HepG2 (cell line): ENCODE measurements at regions not wholly inside any gene's neighbourhood (a gene's known extent, or its start where the extent isn't known, plus 50 kb on each side); places are given as distances from the start of the nearest gene placed in this dataset.

Source experiments
- ATAC-seq: fragments of 200-7000 bp; cut with Tn5 transposase; 3 replicates; pipeline ENCODE4 v1.9.1; 2020; ENCODE audit warnings: mild to moderate bottlenecking, moderate library complexity
- BruUV-seq: library from RNA; stranded (reverse); fragments of 400-500 nt; replicated peaks from 2 replicates; lab custom pipeline; 2021; lab: Mats Ljungman, UMichigan
- CTCF ChIA-PET: fragments of 300-600 bp; formaldehyde crosslinking; extraction: SDS; loops from one replicate; lab custom pipeline; 2021; ENCODE audit warnings: low total read pairs, inconsistent platforms, low intra/inter-chr PET ratio; lab: Yijun Ruan, JAX
- POLR2A ChIA-PET: fragments of 350-600 bp; sonication (Branson Sonifier 250); formaldehyde crosslinking; loops from one replicate; lab custom pipeline; 2020; ENCODE audit warnings: antibody characterized with exemption, inconsistent platforms; lab: Yijun Ruan, JAX
- DNase-seq: peaks from one replicate; pipeline ENCODE4 v3.0.0-alpha.2; 2015; ENCODE audit warnings: low spot score
- FAIRE-seq: peaks from 3 replicates; lab custom pipeline; 2011; peaks lifted over from hg19 to GRCh38; lab: Jason Lieb, UNC
- H2AFZ ChIP-seq: one replicate; pipeline ENCODE4 v1.6.1; 2011; ENCODE audit warnings: low read length, inconsistent platforms
- H3K27ac ChIP-seq: fragments of 300-600 bp; 3 replicates; pipeline ENCODE4 v1.8.0; 2011; ENCODE audit warnings: mixed run types, mild to moderate bottlenecking, mixed read lengths, low read length, inconsistent platforms; ENCODE audit not compliant: insufficient read depth; ENCODE audit errors: extremely low read length
- H3K27me3 ChIP-seq, 2 experiments: fragments of 200-600 bp in 1 of 2; 2 replicates in 1 of 2; 3 replicates in 1 of 2; pipeline versions ENCODE4 v1.6.0 to v1.8.0; 2011; ENCODE audit warnings: low read length in 2 of 2, mild to moderate bottlenecking in 2 of 2, moderate library complexity in 2 of 2, inconsistent platforms in 1 of 2; ENCODE audit not compliant: insufficient read depth in 2 of 2, control insufficient read depth in 1 of 2
- H3K36me3 ChIP-seq, 2 experiments: fragments of 200-600 bp in 1 of 2; replicated peaks in 1 of 2; 2 replicates in 1 of 2; 3 replicates in 1 of 2; pipeline versions ENCODE4 v1.5.1 to v1.8.0; 2011; ENCODE audit warnings: low read length in 2 of 2, inconsistent platforms in 1 of 2; ENCODE audit not compliant: insufficient read depth in 2 of 2, control insufficient read depth in 1 of 2
- H3K4me1 ChIP-seq: 2 replicates; pipeline ENCODE4 v1.5.1; 2012; ENCODE audit warnings: low read length, inconsistent platforms; ENCODE audit not compliant: insufficient read depth
- H3K4me2 ChIP-seq: 2 replicates; pipeline ENCODE4 v1.6.0; 2011; ENCODE audit warnings: low read depth, low read length, inconsistent platforms
- H3K4me3 ChIP-seq, 3 experiments: fragments of 200-600 bp in 1 of 3; sonication (generic), shearing (Covaris generic) in 1 of 3; replicated peaks in 1 of 3; 2 replicates each; pipeline ENCODE4 v1.5.1; 2011 to 2016; ENCODE audit warnings: low read length in 3 of 3, inconsistent platforms in 2 of 3, low read depth in 2 of 3, mild to moderate bottlenecking in 2 of 3, control low read depth in 1 of 3, mixed read lengths in 1 of 3; ENCODE audit not compliant: insufficient read depth in 1 of 3
- H3K79me2 ChIP-seq: one replicate; pipeline ENCODE4 v1.6.1; 2011; ENCODE audit warnings: low read length, inconsistent platforms; ENCODE audit not compliant: insufficient read depth
- H3K9ac ChIP-seq: 2 replicates; pipeline ENCODE4 v1.6.0; 2011; ENCODE audit warnings: mild to moderate bottlenecking, low read depth, low read length, inconsistent platforms; ENCODE audit not compliant: insufficient read depth
- H3K9me3 ChIP-seq: 2 replicates; pipeline ENCODE4 v1.5.1; 2012; ENCODE audit warnings: mild to moderate bottlenecking, low read length
- H4K20me1 ChIP-seq: 2 replicates; pipeline ENCODE4 v1.6.0; 2011; ENCODE audit warnings: inconsistent platforms, mild to moderate bottlenecking, low read length, moderate library complexity; ENCODE audit not compliant: insufficient read depth
- MAFK ChIP-seq, 2 experiments: IDR thresholded peaks in 1 of 2; conservative IDR thresholded peaks in 1 of 2; 2 replicates each; pipeline ENCODE4 v1.6.1; 2011; ENCODE audit warnings: improper control_type of control experiment in 2 of 2, low read length in 2 of 2
- POLR2AphosphoS5 ChIP-seq: IDR thresholded peaks from 2 replicates; pipeline ENCODE4 v1.6.1; 2012; ENCODE audit warnings: low read depth, low read length
- RAD51 ChIP-seq: fragments of 450-650 bp; IDR thresholded peaks from 2 replicates; pipeline ENCODE4 v1.6.1; 2016; ENCODE audit warnings: borderline replicate concordance
- SSRP1 ChIP-seq: IDR thresholded peaks from 2 replicates; pipeline ENCODE4 v1.6.1; 2016; ENCODE audit warnings: control low read depth
- ZFY ChIP-seq: sonication (generic); formaldehyde crosslinking; IDR thresholded peaks from 2 replicates; pipeline ENCODE4 v1.4.0; 2020; ENCODE audit warnings: missing genetic modification reagents
- ZNF251 ChIP-seq: sonication (generic); formaldehyde crosslinking; IDR thresholded peaks from 2 replicates; pipeline ENCODE4 v1.9.0; 2021; ENCODE audit warnings: mild to moderate bottlenecking, missing genetic modification reagents
- ZNF781 ChIP-seq: sonication (generic); formaldehyde crosslinking; IDR thresholded peaks from 2 replicates; pipeline ENCODE4 v1.5.1; 2020; ENCODE audit warnings: borderline replicate concordance, mild to moderate bottlenecking, missing genetic modification reagents; ENCODE audit errors: not compliant biosample characterization
- ZSCAN20 ChIP-seq: sonication (generic); formaldehyde crosslinking; IDR thresholded peaks from 2 replicates; pipeline ENCODE4 v1.4.0; 2020; ENCODE audit warnings: missing genetic modification reagents, mild to moderate bottlenecking, borderline replicate concordance
- WGBS: methylation state at CpG from one replicate; pipeline ENCODE4 v1.1.6; 2017; ENCODE audit warnings: low lambda C conversion rate; 5-methylcytosine and 5-hydroxymethylcytosine counted together
- in situ Hi-C: cut with HindIII; loops from 2 replicates; pipeline ENCODE4 v1.10.0; 2017; ENCODE audit warnings: low pct_unique_long_range_greater_than_20kb; ENCODE audit not compliant: extremely low pct_ligation_motif_present
- intact Hi-C: fragments of 100-400 bp; cut with micrococcal nuclease; formaldehyde crosslinking; loops from one replicate; pipeline ENCODE4 v1.10.0; 2022; ENCODE audit not compliant: unreplicated experiment
- TF ChIP-seq, protein P1 (sequence below): IDR thresholded peaks from 2 replicates; pipeline ENCODE4 v1.6.1; 2016; ENCODE audit warnings: mild to moderate bottlenecking
- TF ChIP-seq, protein P2 (sequence below): sonication (generic); formaldehyde crosslinking; IDR thresholded peaks from 2 replicates; pipeline ENCODE4 v1.4.0; 2020; ENCODE audit warnings: missing genetic modification reagents, mild to moderate bottlenecking, borderline replicate concordance
- TF ChIP-seq, protein P3 (sequence below): sonication (generic); formaldehyde crosslinking; IDR thresholded peaks from 2 replicates; pipeline ENCODE4 v1.4.0; 2020; ENCODE audit warnings: missing genetic modification reagents

DNA sequence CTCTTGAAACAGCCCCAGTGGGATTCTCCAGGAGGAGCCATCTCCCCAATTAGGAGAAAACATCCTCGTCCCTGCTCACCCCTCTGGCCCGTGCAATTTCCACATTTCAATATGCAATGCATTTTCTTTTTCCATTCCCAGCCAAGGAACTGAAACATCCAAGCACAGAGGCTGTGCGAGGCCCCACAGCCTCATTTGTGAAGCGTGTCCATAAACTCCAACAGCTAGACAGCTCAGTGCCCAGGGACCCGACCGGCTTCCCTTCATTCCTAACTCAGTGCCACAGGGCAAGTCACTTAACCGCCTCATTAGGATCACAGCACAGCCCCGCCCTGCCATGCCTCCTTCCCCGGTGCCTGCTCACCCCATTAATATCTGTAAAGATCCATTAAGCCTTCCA lies 204.2 kb upstream of the IGF1R start:
- no peaks in the 10 kb centered on the region for H3K9me3 ChIP-seq
- no peaks in the 10 kb centered on the region for H3K79me2 ChIP-seq
- intact Hi-C loops = loop anchor here (5.0 kb wide), 3 partner anchors 213 to 613 kb away; no protein-coding TSS in a partner anchor
- no peak for TF ChIP-seq SSRP1 (CRISPR knock-in tag)
- TF ChIP-seq ZNF251 (CRISPR knock-in tag) = no peak
- TF ChIP-seq, protein P1, sequence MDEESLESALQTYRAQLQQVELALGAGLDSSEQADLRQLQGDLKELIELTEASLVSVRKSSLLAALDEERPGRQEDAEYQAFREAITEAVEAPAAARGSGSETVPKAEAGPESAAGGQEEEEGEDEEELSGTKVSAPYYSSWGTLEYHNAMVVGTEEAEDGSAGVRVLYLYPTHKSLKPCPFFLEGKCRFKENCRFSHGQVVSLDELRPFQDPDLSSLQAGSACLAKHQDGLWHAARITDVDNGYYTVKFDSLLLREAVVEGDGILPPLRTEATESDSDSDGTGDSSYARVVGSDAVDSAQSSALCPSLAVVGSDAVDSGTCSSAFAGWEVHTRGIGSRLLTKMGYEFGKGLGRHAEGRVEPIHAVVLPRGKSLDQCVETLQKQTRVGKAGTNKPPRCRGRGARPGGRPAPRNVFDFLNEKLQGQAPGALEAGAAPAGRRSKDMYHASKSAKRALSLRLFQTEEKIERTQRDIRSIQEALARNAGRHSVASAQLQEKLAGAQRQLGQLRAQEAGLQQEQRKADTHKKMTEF (CRISPR knock-in tag) = no peak
- TF ChIP-seq POLR2AphosphoS5 = no peak
- no peak for TF ChIP-seq RAD51
- no peak for TF ChIP-seq ZSCAN20 (CRISPR knock-in tag)
- TF ChIP-seq MAFK (conservative IDR thresholded peaks at IDR 0.05 in 1 of 2, IDR thresholded peaks at IDR 0.05 in 1 of 2; ENCODE audit: low read length in 2 of 2) = no peak
- no peak for TF ChIP-seq ZNF781 (CRISPR knock-in tag)
- TF ChIP-seq, protein P2, sequence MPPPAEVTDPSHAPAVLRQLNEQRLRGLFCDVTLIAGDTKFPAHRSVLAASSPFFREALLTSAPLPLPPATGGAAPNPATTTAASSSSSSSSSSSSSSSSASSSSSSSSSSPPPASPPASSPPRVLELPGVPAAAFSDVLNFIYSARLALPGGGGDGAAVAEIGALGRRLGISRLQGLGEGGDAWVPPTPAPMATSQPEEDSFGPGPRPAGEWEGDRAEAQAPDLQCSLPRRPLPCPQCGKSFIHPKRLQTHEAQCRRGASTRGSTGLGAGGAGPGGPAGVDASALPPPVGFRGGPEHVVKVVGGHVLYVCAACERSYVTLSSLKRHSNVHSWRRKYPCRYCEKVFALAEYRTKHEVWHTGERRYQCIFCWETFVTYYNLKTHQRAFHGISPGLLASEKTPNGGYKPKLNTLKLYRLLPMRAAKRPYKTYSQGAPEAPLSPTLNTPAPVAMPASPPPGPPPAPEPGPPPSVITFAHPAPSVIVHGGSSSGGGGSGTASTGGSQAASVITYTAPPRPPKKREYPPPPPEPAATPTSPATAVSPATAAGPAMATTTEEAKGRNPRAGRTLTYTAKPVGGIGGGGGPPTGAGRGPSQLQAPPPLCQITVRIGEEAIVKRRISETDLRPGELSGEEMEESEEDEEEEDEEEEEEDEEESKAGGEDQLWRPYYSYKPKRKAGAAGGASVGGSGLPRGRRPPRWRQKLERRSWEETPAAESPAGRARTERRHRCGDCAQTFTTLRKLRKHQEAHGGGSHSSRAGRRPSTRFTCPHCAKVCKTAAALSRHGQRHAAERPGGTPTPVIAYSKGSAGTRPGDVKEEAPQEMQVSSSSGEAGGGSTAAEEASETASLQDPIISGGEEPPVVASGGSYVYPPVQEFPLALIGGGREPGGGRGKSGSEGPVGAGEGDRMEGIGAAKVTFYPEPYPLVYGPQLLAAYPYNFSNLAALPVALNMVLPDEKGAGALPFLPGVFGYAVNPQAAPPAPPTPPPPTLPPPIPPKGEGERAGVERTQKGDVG (CRISPR knock-in tag) = no peak
- TF ChIP-seq, protein P3, sequence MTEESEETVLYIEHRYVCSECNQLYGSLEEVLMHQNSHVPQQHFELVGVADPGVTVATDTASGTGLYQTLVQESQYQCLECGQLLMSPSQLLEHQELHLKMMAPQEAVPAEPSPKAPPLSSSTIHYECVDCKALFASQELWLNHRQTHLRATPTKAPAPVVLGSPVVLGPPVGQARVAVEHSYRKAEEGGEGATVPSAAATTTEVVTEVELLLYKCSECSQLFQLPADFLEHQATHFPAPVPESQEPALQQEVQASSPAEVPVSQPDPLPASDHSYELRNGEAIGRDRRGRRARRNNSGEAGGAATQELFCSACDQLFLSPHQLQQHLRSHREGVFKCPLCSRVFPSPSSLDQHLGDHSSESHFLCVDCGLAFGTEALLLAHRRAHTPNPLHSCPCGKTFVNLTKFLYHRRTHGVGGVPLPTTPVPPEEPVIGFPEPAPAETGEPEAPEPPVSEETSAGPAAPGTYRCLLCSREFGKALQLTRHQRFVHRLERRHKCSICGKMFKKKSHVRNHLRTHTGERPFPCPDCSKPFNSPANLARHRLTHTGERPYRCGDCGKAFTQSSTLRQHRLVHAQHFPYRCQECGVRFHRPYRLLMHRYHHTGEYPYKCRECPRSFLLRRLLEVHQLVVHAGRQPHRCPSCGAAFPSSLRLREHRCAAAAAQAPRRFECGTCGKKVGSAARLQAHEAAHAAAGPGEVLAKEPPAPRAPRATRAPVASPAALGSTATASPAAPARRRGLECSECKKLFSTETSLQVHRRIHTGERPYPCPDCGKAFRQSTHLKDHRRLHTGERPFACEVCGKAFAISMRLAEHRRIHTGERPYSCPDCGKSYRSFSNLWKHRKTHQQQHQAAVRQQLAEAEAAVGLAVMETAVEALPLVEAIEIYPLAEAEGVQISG (CRISPR knock-in tag) = no peak
- no peak for TF ChIP-seq ZFY (CRISPR knock-in tag)
- TF ChIP-seq, all 625 proteins: peak for 0
- WGBS = 9% methylated on average over 7 of the region's 9 CpGs
- in situ Hi-C loops = loop anchor here (5.0 kb wide), 1 partner anchor 633 kb away; no protein-coding TSS in a partner anchor
- ATAC-seq (no peak), FAIRE-seq (no peak), DNase-seq (no peak)
- Histone ChIP-seq H3K27me3 (peaks cover 0 to 59% of the 10 kb centered on the region in 2 experiments), H3K4me2 (no peak overlapping the region), H2AFZ (no peak overlapping the region), H3K4me1 (no peaks in the 10 kb centered on the region), H3K4me3 (no peak overlapping the region), H3K9ac (no peak overlapping the region), H3K36me3 (no peaks in the 10 kb centered on the region), H4K20me1 (no peaks in the 10 kb centered on the region), H3K27ac (no peak overlapping the region)
- no TSS peak for BruUV-seq
- ChIA-PET POLR2A (no interaction called here), CTCF (no interaction called here)
